ENCODE measurements at regions not wholly inside any gene's neighbourhood (a gene's known extent, or its start where the extent isn't known, plus 50 kb on each side); places are given as distances from the start of the nearest gene placed in this dataset.

DNA sequence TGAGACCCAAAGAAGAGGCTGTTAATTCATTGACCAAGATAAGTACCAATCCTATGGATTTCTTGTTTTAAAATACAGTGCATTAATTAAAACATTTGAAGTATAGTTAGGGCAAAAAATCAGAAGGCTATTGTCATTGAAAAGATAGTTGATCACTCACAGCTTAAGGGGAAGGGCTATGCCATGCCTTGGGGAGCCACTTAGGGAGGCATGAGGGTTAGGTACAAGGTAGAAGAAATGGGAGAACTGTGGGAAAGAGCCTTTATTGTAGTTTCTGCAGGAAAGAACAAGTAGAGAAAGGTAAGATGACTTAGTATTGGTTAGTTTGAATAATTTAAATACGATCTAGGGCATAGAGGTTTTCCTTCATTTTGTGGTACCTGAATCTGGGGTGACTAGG, 1285.5 kb upstream of the TMEFF2 start:
- TF ChIP-seq EZH2 (optimal IDR thresholded peaks at IDR 0.05; ENCODE audit: low read depth, low read length) (no peak), EZH2phosphoT487 (IDR thresholded peaks at IDR 0.05; ENCODE audit: low read length) (no peak)
- TF ChIP-seq, protein P1, sequence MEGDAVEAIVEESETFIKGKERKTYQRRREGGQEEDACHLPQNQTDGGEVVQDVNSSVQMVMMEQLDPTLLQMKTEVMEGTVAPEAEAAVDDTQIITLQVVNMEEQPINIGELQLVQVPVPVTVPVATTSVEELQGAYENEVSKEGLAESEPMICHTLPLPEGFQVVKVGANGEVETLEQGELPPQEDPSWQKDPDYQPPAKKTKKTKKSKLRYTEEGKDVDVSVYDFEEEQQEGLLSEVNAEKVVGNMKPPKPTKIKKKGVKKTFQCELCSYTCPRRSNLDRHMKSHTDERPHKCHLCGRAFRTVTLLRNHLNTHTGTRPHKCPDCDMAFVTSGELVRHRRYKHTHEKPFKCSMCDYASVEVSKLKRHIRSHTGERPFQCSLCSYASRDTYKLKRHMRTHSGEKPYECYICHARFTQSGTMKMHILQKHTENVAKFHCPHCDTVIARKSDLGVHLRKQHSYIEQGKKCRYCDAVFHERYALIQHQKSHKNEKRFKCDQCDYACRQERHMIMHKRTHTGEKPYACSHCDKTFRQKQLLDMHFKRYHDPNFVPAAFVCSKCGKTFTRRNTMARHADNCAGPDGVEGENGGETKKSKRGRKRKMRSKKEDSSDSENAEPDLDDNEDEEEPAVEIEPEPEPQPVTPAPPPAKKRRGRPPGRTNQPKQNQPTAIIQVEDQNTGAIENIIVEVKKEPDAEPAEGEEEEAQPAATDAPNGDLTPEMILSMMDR (IDR thresholded peaks at IDR 0.05; ENCODE audit: low read length): no peak
